ENCODE measurements at regions not wholly inside any gene's neighbourhood (a gene's known extent, or its start where the extent isn't known, plus 50 kb on each side); places are given as distances from the start of the nearest gene placed in this dataset.
"Not testable (repeated sequence)": the region's sequence is repeated elsewhere in the genome, so short reads cannot be mapped to it uniquely, and the experiment has no call there.

GRCh38 chrX:113548308-113549015, 707.8 kb upstream of the AMOT start:
- Histone ChIP-seq H3K9ac (ENCODE audit: low read depth, low read length) (no peak overlapping the region), H3K9me3 (ENCODE audit: control insufficient read depth, insufficient read depth, low read length) (no peaks in the 10 kb centered on the region), H3K36me3 (ENCODE audit: control insufficient read depth, insufficient read depth, low read length) (no peaks in the 10 kb centered on the region), H3K27me3 (ENCODE audit: control insufficient read depth, insufficient read depth, low read length) (no peaks in the 10 kb centered on the region), H3K4me3 (ENCODE audit: low read depth, low read length) (no peak overlapping the region), H3K4me1 (ENCODE audit: control insufficient read depth, insufficient read depth, low read length) (peaks cover 7% of the 10 kb centered on the region)

GRCh38 chrX:113545040-113545439, 704.4 kb upstream of the AMOT start:
- Histone ChIP-seq H3K9ac (ENCODE audit: low read depth, low read length) (no peak overlapping the region), H3K9me3 (ENCODE audit: control insufficient read depth, insufficient read depth, low read length) (no peaks in the 10 kb centered on the region), H3K4me3 (ENCODE audit: low read depth, low read length) (no peak overlapping the region), H3K27me3 (ENCODE audit: control insufficient read depth, insufficient read depth, low read length) (no peaks in the 10 kb centered on the region), H3K4me1 (ENCODE audit: control insufficient read depth, insufficient read depth, low read length) (peaks cover 13% of the 10 kb centered on the region), H3K36me3 (ENCODE audit: control insufficient read depth, insufficient read depth, low read length) (no peaks in the 10 kb centered on the region)

DNA sequence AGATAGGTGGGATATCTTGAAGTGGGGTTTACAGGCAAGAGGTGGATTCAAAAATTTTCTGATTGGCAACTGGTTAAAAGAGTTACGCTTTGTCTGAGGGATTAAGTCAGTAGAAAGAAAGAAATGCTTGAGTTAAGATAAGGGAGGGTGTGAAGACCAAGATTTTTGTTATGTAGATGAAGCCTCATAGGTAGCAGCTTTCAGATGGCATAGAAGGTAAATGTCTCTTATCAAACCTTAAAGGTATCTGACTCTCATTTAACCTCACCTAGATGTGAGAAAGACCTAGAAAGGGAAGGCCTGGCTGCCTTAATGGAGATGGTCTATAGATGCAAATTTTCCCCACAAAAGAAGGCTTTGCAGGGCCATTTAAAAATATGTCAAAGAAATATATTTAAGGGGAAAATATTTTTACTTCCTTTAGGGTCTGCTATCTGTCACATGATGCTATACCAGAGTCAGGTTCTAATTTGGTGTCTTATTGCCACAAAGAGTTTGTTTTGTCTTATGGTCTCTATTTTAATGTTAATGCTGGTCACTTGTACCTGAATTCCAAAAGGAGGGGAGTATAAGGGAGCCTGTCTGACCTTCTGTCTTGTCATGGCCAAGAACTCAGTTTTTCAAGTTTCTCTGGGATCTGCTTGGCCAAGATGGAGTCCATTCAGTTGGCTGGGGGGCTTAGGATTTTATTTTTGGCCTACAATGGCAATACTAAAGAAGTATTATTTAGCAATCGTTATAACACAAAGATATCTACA, 699.1 kb upstream of the AMOT start:
- Histone ChIP-seq H3K36me3 (ENCODE audit: control insufficient read depth, insufficient read depth, low read length) (no peaks in the 10 kb centered on the region), H3K9me3 (ENCODE audit: control insufficient read depth, insufficient read depth, low read length) (no peaks in the 10 kb centered on the region), H3K27me3 (ENCODE audit: control insufficient read depth, insufficient read depth, low read length) (no peaks in the 10 kb centered on the region), H3K4me3 (ENCODE audit: low read depth, low read length) (no peak overlapping the region), H3K9ac (ENCODE audit: low read depth, low read length) (no peak overlapping the region), H3K4me1 (ENCODE audit: control insufficient read depth, insufficient read depth, low read length) (peaks cover 6% of the 10 kb centered on the region)

DNA sequence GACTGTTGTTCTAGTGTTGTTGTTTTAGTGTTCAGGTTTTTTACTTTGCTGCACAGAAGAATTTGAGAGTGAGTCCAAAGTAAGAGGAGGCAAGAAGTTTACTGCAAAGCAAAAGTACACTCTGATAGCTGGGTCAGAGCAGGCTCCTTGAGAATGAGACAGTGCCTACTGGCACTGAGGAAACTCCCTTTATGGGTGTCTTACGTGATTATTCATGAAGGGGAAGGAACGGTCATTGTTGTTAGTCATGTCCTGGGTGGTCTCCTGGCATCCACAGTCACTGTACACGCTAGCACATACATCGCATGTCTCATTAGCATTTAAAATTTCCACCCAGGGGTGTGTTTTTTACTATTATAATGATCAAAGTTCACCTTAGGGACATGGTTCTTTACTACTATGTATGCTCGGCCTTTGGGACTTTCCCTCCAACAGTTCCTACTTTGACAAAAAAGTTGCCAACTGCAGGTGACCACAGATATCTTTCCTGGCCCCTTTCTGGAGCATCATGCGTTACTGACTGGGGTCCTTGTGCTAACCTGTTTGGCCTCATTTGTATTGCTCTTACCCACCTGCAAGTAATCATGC, 688.9 kb upstream of the AMOT start:
- no peaks in the 10 kb centered on the region for H3K27me3 ChIP-seq (ENCODE audit: control insufficient read depth, insufficient read depth, low read length)

DNA sequence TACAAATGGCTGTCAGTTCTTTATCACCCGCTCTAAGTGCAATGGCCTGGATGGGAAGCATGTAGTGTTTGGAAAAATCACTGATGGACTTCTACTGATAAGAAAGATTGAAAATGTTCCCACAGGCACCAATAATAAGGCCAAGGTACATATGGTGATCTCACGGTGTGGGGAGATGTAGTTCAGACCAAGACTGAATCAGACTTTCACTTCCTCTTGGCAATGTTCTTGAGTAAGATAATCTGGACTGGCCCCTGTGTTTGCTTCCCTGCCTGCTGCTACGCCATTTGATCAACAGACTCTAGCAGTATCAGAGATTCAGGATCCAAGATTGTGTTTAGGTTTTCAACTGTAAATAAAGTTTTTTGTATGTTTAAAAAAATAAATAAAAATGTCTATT, 682.2 kb upstream of the AMOT start:
- Histone ChIP-seq H3K4me3 (ENCODE audit: low read depth, low read length) (no peak overlapping the region), H3K9ac (ENCODE audit: low read depth, low read length) (no peak overlapping the region), H3K27me3 (ENCODE audit: control insufficient read depth, insufficient read depth, low read length) (no peaks in the 10 kb centered on the region)

More for the DNA sequence above, 688.9 kb upstream of the AMOT start:
- H3K4me1 ChIP-seq (ENCODE audit: control insufficient read depth, insufficient read depth, low read length) = peaks cover 2% of the 10 kb centered on the region
- H3K36me3 ChIP-seq (ENCODE audit: control insufficient read depth, insufficient read depth, low read length) = no peaks in the 10 kb centered on the region
- H3K9ac ChIP-seq (ENCODE audit: low read depth, low read length) = no peak overlapping the region
- no peak overlapping the region for H3K4me3 ChIP-seq (ENCODE audit: low read depth, low read length)
- H3K9me3 ChIP-seq (ENCODE audit: control insufficient read depth, insufficient read depth, low read length) = no peaks in the 10 kb centered on the region

GRCh38 chrX:113514906-113515305, 674.3 kb upstream of the AMOT start:
- H3K9ac ChIP-seq (ENCODE audit: low read depth, low read length) = no peak overlapping the region

More for the DNA sequence above, 682.2 kb upstream of the AMOT start:
- Histone ChIP-seq H3K9me3 (ENCODE audit: control insufficient read depth, insufficient read depth, low read length) (no peaks in the 10 kb centered on the region), H3K4me1 (ENCODE audit: control insufficient read depth, insufficient read depth, low read length) (peaks cover 5% of the 10 kb centered on the region), H3K36me3 (ENCODE audit: control insufficient read depth, insufficient read depth, low read length) (no peaks in the 10 kb centered on the region)

GRCh38 chrX:113512700-113513395, 672.2 kb upstream of the AMOT start:
- Histone ChIP-seq H3K9me3 (ENCODE audit: control insufficient read depth, insufficient read depth, low read length) (no peaks in the 10 kb centered on the region), H3K27me3 (ENCODE audit: control insufficient read depth, insufficient read depth, low read length) (no peaks in the 10 kb centered on the region), H3K9ac (ENCODE audit: low read depth, low read length) (no peak overlapping the region), H3K4me1 (ENCODE audit: control insufficient read depth, insufficient read depth, low read length) (peaks cover 19% of the 10 kb centered on the region), H3K4me3 (ENCODE audit: low read depth, low read length) (no peak overlapping the region), H3K36me3 (ENCODE audit: control insufficient read depth, insufficient read depth, low read length) (no peaks in the 10 kb centered on the region)

More at GRCh38 chrX:113514906-113515305, 674.3 kb upstream of the AMOT start:
- Histone ChIP-seq H3K4me1 (ENCODE audit: control insufficient read depth, insufficient read depth, low read length) (peaks cover 19% of the 10 kb centered on the region), H3K36me3 (ENCODE audit: control insufficient read depth, insufficient read depth, low read length) (no peaks in the 10 kb centered on the region), H3K27me3 (ENCODE audit: control insufficient read depth, insufficient read depth, low read length) (no peaks in the 10 kb centered on the region), H3K4me3 (ENCODE audit: low read depth, low read length) (no peak overlapping the region), H3K9me3 (ENCODE audit: control insufficient read depth, insufficient read depth, low read length) (no peaks in the 10 kb centered on the region)

DNA sequence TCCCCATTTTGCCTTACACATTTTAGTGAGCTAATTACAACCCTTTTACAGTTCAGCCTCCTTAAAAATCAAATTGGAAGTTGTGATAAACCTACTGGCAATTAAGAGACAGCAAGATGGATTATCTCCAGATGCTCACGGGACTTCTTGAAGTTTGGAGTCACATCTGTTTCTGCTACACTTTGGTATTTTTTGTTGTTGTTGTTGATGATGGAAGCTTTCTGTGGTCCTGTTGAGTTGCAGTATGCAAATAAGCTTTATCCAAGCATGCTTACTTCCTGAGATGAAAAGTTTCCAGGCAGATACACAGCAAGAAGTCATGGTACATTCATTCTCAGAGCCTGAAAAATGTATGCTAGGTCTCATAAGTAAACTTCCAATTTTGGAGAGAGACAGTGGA, 670.0 kb upstream of the AMOT start:
- Histone ChIP-seq H3K9me3 (ENCODE audit: control insufficient read depth, insufficient read depth, low read length) (no peaks in the 10 kb centered on the region), H3K4me1 (ENCODE audit: control insufficient read depth, insufficient read depth, low read length) (peaks cover 19% of the 10 kb centered on the region), H3K36me3 (ENCODE audit: control insufficient read depth, insufficient read depth, low read length) (no peaks in the 10 kb centered on the region), H3K4me3 (ENCODE audit: low read depth, low read length) (no peak overlapping the region), H3K27me3 (ENCODE audit: control insufficient read depth, insufficient read depth, low read length) (no peaks in the 10 kb centered on the region), H3K9ac (ENCODE audit: low read depth, low read length) (no peak overlapping the region)

DNA sequence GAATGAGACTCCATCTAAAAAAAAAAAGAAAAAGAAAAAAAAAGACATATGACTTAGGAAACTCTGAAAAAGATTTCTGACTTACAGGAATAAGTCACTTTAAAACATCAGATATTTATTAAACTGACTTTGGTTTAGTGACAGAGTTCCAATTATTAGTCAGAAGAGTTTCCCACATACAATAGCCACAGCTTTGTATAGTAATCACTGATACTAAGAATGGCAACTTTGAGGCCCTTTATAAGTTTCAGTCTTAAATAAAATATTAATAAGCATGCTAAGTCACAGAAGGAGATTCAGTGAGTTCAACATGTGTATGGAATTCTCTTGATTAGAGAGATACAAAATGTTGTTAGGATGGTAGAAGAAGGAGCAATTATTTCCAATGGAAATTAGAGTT, 652.3 kb upstream of the AMOT start:
- no peaks in the 10 kb centered on the region for H3K36me3 ChIP-seq (ENCODE audit: control insufficient read depth, insufficient read depth, low read length)
- no peaks in the 10 kb centered on the region for H3K4me1 ChIP-seq (ENCODE audit: control insufficient read depth, insufficient read depth, low read length)
- H3K27me3 ChIP-seq (ENCODE audit: control insufficient read depth, insufficient read depth, low read length) = no peaks in the 10 kb centered on the region
- no peak overlapping the region for H3K4me3 ChIP-seq (ENCODE audit: low read depth, low read length)
- no peak overlapping the region for H3K9ac ChIP-seq (ENCODE audit: low read depth, low read length)
- H3K9me3 ChIP-seq (ENCODE audit: control insufficient read depth, insufficient read depth, low read length) = no peaks in the 10 kb centered on the region

GRCh38 chrX:113473418-113473817, 632.8 kb upstream of the AMOT start:
- Histone ChIP-seq H3K27me3 (ENCODE audit: control insufficient read depth, insufficient read depth, low read length) (no peaks in the 10 kb centered on the region), H3K9ac (ENCODE audit: low read depth, low read length) (no peak overlapping the region), H3K36me3 (ENCODE audit: control insufficient read depth, insufficient read depth, low read length) (no peaks in the 10 kb centered on the region)

GRCh38 chrX:113473015-113473414, 632.4 kb upstream of the AMOT start:
- H3K9ac ChIP-seq (ENCODE audit: low read depth, low read length) = not testable (repeated sequence)

More at GRCh38 chrX:113473418-113473817, 632.8 kb upstream of the AMOT start:
- H3K4me3 ChIP-seq (ENCODE audit: low read depth, low read length) = no peak overlapping the region
- no peaks in the 10 kb centered on the region for H3K9me3 ChIP-seq (ENCODE audit: control insufficient read depth, insufficient read depth, low read length)
- H3K4me1 ChIP-seq (ENCODE audit: control insufficient read depth, insufficient read depth, low read length) = peaks cover 23% of the 10 kb centered on the region

More at GRCh38 chrX:113473015-113473414, 632.4 kb upstream of the AMOT start:
- not testable (repeated sequence) for H3K36me3 ChIP-seq (ENCODE audit: control insufficient read depth, insufficient read depth, low read length); H3K4me3 ChIP-seq (ENCODE audit: low read depth, low read length); H3K9me3 ChIP-seq (ENCODE audit: control insufficient read depth, insufficient read depth, low read length); H3K27me3 ChIP-seq (ENCODE audit: control insufficient read depth, insufficient read depth, low read length)
- peaks cover 23% of the 10 kb centered on the region for H3K4me1 ChIP-seq (ENCODE audit: control insufficient read depth, insufficient read depth, low read length)

All from iPS-15b (cell line).